Lung (tissue), 11 donors: ENCODE measurements at regions not wholly inside any gene's neighbourhood (a gene's known extent, or its start where the extent isn't known, plus 50 kb on each side); places are given as distances from the start of the nearest gene placed in this dataset.
"Not testable (repeated sequence)": the region's sequence is repeated elsewhere in the genome, so short reads cannot be mapped to it uniquely, and the experiment has no call there.

Source experiments
- ATAC-seq: fragments of 200-7000 bp; cut with Tn5 transposase; one replicate; pipeline ENCODE4 v1.9.1; 2020; ENCODE audit warnings: moderate number of reproducible peaks; ENCODE audit not compliant: insufficient read depth, low FRiP score
- DNase-seq, 3 donors: peaks; one replicate each; pipeline ENCODE4 v3.0.0-alpha.2; 2013 to 2017
- H3K27ac ChIP-seq, 2 donors: one replicate each; pipeline ENCODE4 v1.5.1; 2013; ENCODE audit warnings: mild to moderate bottlenecking in 2 of 2, moderate library complexity in 2 of 2, control low read depth in 1 of 2, inconsistent platforms in 1 of 2, low read depth in 1 of 2, low read length in 1 of 2
- H3K27me3 ChIP-seq, 3 donors: one replicate each; pipeline ENCODE4 v1.5.1; 2013; ENCODE audit warnings: low read length in 2 of 3; ENCODE audit not compliant: control insufficient read depth in 3 of 3, insufficient read depth in 3 of 3
- H3K36me3 ChIP-seq, 4 donors: one replicate each; pipeline ENCODE4 v1.5.1; 2013; ENCODE audit warnings: low read length in 4 of 4, mild to moderate bottlenecking in 1 of 4, moderate library complexity in 1 of 4; ENCODE audit not compliant: control insufficient read depth in 4 of 4, insufficient read depth in 4 of 4
- H3K4me1 ChIP-seq, 5 donors: one replicate each; pipeline ENCODE4 v1.5.1; 2013; ENCODE audit warnings: low read length in 5 of 5, mild to moderate bottlenecking in 2 of 5, moderate library complexity in 1 of 5; ENCODE audit not compliant: control insufficient read depth in 5 of 5, insufficient read depth in 5 of 5
- H3K4me3 ChIP-seq: one replicate; pipeline ENCODE4 v1.5.1; 2013; ENCODE audit warnings: mild to moderate bottlenecking, control low read depth, moderate library complexity
- H3K9ac ChIP-seq, 2 donors: one replicate each; pipeline ENCODE4 v1.5.1; 2013; ENCODE audit warnings: low read length in 2 of 2, control low read depth in 1 of 2; ENCODE audit not compliant: insufficient read depth in 1 of 2
- H3K9me3 ChIP-seq, 4 donors: one replicate each; pipeline ENCODE4 v1.5.1; 2013; ENCODE audit warnings: low read length in 3 of 4, mild to moderate bottlenecking in 1 of 4, moderate library complexity in 1 of 4; ENCODE audit not compliant: control insufficient read depth in 4 of 4, insufficient read depth in 3 of 4
- WGBS, 2 donors: extraction: QIAGEN DNeasy Blood & Tissue Kit; methylation state at CpG; one replicate each; pipeline ENCODE4 v1.1.7; 2013; 5-methylcytosine and 5-hydroxymethylcytosine counted together
- TF ChIP-seq, protein P1 (sequence below): IDR thresholded peaks from 2 replicates; pipeline ENCODE4 v1.5.1; 2012; ENCODE audit warnings: mild to moderate bottlenecking; ENCODE audit errors: control extremely low read depth, extremely low read depth
- donor health status: control.
- donor health status: control.
- donor health status: Bipolar disorder and iron deficiency.
- donor health status: healthy.
- donor health status: DM: yes; HTN: yes; CAD: no.

DNA sequence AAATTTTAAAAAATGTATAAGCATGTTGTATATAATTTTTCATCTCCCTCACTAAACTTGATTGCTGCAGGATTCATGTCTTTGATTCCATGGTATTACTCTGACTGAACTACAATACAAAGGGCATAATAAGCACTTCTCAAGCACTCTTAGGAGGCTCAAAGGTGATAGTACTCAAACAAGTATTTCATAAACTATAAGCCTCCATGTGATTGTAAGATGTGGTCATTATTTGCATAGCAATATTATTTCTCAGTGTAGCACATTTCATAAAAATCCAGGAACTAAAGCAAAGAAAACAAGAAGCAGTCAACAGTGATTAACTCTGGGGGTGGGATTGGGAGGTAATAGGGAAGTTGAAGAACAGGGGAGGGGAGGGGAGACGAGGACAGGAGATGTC lies 106.2 kb upstream of the DPT start:
- WGBS, 2 donors, result 58 to 61% methylated on average over 1 of the region's 1 CpG
- Histone ChIP-seq H3K4me3 (no peak overlapping the region), H3K4me1 (peaks cover 6 to 12% (median 10%) of the 10 kb centered on the region in 5 donors), H3K9me3 (no peaks in the 10 kb centered on the region), H3K9ac (no peak overlapping the region), H3K27ac (no peak overlapping the region), H3K36me3 (no peaks in the 10 kb centered on the region), H3K27me3 (no peaks in the 10 kb centered on the region)
- DNase-seq, result no peak
- peak; percentile 55 for ATAC-seq
- TF ChIP-seq, protein P1, sequence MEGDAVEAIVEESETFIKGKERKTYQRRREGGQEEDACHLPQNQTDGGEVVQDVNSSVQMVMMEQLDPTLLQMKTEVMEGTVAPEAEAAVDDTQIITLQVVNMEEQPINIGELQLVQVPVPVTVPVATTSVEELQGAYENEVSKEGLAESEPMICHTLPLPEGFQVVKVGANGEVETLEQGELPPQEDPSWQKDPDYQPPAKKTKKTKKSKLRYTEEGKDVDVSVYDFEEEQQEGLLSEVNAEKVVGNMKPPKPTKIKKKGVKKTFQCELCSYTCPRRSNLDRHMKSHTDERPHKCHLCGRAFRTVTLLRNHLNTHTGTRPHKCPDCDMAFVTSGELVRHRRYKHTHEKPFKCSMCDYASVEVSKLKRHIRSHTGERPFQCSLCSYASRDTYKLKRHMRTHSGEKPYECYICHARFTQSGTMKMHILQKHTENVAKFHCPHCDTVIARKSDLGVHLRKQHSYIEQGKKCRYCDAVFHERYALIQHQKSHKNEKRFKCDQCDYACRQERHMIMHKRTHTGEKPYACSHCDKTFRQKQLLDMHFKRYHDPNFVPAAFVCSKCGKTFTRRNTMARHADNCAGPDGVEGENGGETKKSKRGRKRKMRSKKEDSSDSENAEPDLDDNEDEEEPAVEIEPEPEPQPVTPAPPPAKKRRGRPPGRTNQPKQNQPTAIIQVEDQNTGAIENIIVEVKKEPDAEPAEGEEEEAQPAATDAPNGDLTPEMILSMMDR, result no peak

DNA sequence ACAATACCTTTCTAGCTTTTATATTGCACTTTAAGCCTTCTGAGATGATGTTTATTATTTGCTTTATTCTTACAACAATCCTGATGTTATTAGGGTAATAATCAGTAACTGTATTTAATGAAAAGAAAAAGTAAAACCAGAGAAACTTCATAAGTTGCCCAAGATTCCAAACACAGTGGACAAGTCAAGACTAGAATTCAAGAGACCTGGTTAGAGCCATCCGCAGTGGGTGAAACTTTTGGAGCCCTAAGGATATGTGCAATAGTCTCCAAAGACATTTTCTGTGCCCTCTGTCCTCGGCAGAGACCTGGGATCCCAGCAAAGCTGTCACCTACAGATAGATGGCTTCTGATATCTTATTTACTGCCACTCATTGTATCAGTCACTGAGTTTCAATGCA lies 106.8 kb upstream of the DPT start:
- H3K9me3 ChIP-seq, result no peaks in the 10 kb centered on the region
- DNase-seq (no peak), ATAC-seq (no peak)
- no peaks in the 10 kb centered on the region for H3K36me3 ChIP-seq
- TF ChIP-seq, protein P1, result no peak
- no peak overlapping the region for H3K9ac ChIP-seq
- no peaks in the 10 kb centered on the region for H3K27me3 ChIP-seq
- H3K4me1 ChIP-seq, result peaks cover 6 to 12% (median 10%) of the 10 kb centered on the region in 5 donors
- H3K4me3 ChIP-seq, result no peak overlapping the region
- WGBS, 2 donors, result 88 to 93% methylated on average over 2 of the region's 2 CpGs
- H3K27ac ChIP-seq, result no peak overlapping the region

DNA sequence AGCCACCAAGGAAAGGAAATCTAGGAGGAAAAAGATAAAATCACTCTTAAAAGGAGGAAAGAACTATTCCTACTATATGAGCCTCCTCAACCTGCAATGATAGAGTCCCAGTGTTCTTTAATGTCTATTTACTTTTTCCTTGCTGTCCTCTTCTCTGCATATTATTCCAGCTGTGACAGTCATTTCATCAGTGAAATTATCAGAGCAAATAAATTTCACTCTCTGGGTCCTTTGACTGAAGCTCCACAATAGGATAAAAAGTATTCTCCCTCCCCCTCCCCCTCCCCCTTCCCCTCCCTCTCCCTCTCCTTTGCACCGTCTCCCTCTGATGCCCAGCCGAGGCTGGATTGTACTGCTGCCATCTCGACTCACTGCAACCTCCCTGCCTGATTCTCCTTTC lies 107.5 kb upstream of the DPT start:
- TF ChIP-seq, protein P1, result no peak
- WGBS, 2 donors, result 91% methylated on average over 3 of the region's 3 CpGs
- Histone ChIP-seq H3K9ac (no peak overlapping the region), H3K27ac (no peak overlapping the region), H3K36me3 (no peaks in the 10 kb centered on the region), H3K9me3 (no peaks in the 10 kb centered on the region), H3K4me3 (no peak overlapping the region), H3K27me3 (no peaks in the 10 kb centered on the region), H3K4me1 (peaks cover 6 to 12% (median 10%) of the 10 kb centered on the region in 5 donors)
- no peak for DNase-seq
- ATAC-seq, result no peak

DNA sequence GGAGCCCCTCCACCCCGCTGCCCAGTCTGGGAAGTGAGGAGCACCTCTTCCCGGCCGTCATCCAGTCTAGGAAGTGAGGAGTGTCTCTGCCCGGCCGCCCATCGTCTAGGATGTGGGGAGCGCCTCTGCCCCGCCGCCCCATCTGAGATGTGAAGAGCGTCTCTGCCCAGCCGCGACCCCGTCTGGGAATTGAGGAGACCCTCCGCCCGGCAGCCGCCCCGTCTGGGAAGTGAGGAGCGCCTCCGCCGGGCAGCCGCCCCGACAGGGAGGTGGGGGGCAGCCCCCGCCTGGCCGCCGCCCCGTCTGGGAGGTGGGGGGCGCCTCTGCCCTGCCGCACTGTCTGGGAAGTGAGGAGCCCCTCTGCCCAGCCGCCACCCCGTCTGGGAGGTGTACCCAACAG lies 108.2 kb upstream of the DPT start:
- not testable (repeated sequence) for H3K27ac ChIP-seq, H3K4me3 ChIP-seq, ATAC-seq, H3K27me3 ChIP-seq, DNase-seq, H3K9me3 ChIP-seq, H3K9ac ChIP-seq, H3K36me3 ChIP-seq
- peaks cover 6 to 12% (median 9%) of the 10 kb centered on the region in 5 donors for H3K4me1 ChIP-seq
- WGBS, 2 donors, result 89 to 97% methylated on average over 30 of the region's 30 CpGs
